ENCODE measurements at regions not wholly inside any gene's neighbourhood (a gene's known extent, or its start where the extent isn't known, plus 50 kb on each side); places are given as distances from the start of the nearest gene placed in this dataset.

GRCh38 chr13:78806457-78806856, 147.5 kb upstream of the OBI1 start:
- no peaks in the 10 kb centered on the region for H4K20me1 ChIP-seq (replicated peaks in 1 of 2; ENCODE audit: control insufficient read depth in 1 of 2, insufficient read depth in 2 of 2, low read length in 2 of 2)
- 70% methylated on average over 4 of the region's 4 CpGs; no CpG with 5 or more reads in 1 of the 2 experiments for WGBS, 2 experiments (ENCODE audit: extremely low coverage in 1 of 2, insufficient coverage in 1 of 2, insufficient read length in 1 of 2, insufficient replicate concordance in 2 of 2, low coverage in 1 of 2, low lambda C conversion rate in 2 of 2, missing lambda C conversion rate in 1 of 2)
- H3K4me1 ChIP-seq (replicated peaks in 1 of 4; ENCODE audit: control insufficient read depth in 3 of 4, insufficient read depth in 4 of 4, low read length in 3 of 4), result no peaks in the 10 kb centered on the region
- H2BK12ac ChIP-seq (ENCODE audit: low read depth, low read length), result no peak overlapping the region
- H3K27me3 ChIP-seq (replicated peaks in 1 of 4; ENCODE audit: control insufficient read depth in 3 of 4, extremely low read depth in 1 of 4, insufficient read depth in 3 of 4, low read length in 3 of 4), result no peaks in the 10 kb centered on the region
- no peak overlapping the region for H3K56ac ChIP-seq (replicated peaks; ENCODE audit: insufficient read length, low read depth, low read length)
- no peak overlapping the region for H3K14ac ChIP-seq (ENCODE audit: insufficient read length)
- H2BK5ac ChIP-seq (ENCODE audit: low read depth, low read length), result no peak overlapping the region
- H3K4me2 ChIP-seq (ENCODE audit: insufficient read depth in 1 of 2, low read depth in 2 of 2, low read length in 2 of 2), result no peak overlapping the region
- no peak overlapping the region for H3K9ac ChIP-seq (replicated peaks in 1 of 4; ENCODE audit: extremely low read depth in 1 of 4, low read depth in 3 of 4, low read length in 3 of 4)
- no peak overlapping the region for H2BK120ac ChIP-seq (replicated peaks; ENCODE audit: low read depth, low read length)
- no peak overlapping the region for H2BK20ac ChIP-seq (ENCODE audit: low read length)
- H3K23ac ChIP-seq (ENCODE audit: insufficient read length), result no peak overlapping the region
- no peak overlapping the region for H2BK15ac ChIP-seq (ENCODE audit: low read length)
- no peak for DNase-seq (ENCODE audit: low read depth in 1 of 2, low spot score in 2 of 2)
- H3K4ac ChIP-seq (replicated peaks; ENCODE audit: insufficient read length, low read depth, low read length), result no peak overlapping the region
- no peak overlapping the region for H3K18ac ChIP-seq (ENCODE audit: extremely low read depth, low read length)
- no peak overlapping the region for H4K5ac ChIP-seq (ENCODE audit: insufficient read length, low read depth, low read length)
- H3K27ac ChIP-seq (ENCODE audit: low read depth, low read length), result no peak overlapping the region
- no peaks in the 10 kb centered on the region for H3K23me2 ChIP-seq (ENCODE audit: low read depth, low read length)
- H3K9me3 ChIP-seq (ENCODE audit: insufficient read depth in 2 of 2, low read depth in 1 of 2, low read length in 1 of 2), result no peaks in the 10 kb centered on the region
- TF ChIP-seq FOSL1 (IDR thresholded peaks at IDR 0.05; ENCODE audit: insufficient read depth, low read depth, low read length) (no peak), SRF (IDR thresholded peaks at IDR 0.05; ENCODE audit: low read depth, low read length) (no peak), BACH1 (IDR thresholded peaks at IDR 0.05; ENCODE audit: low read length) (no peak), CREB1 (IDR thresholded peaks at IDR 0.05) (no peak), CHD2 (IDR thresholded peaks at IDR 0.05; ENCODE audit: low read length) (no peak), EP300 (IDR thresholded peaks at IDR 0.05; ENCODE audit: borderline replicate concordance in 1 of 2, low read depth in 2 of 2, low read length in 2 of 2) (no peak), RAD21 (IDR thresholded peaks at IDR 0.05 in 1 of 2, conservative IDR thresholded peaks at IDR 0.05 in 1 of 2; ENCODE audit: low read depth in 2 of 2, low read length in 2 of 2) (peak; percentile 53 to 55), SIX5 (IDR thresholded peaks at IDR 0.05; ENCODE audit: low read depth, low read length) (no peak), SIN3A (conservative IDR thresholded peaks at IDR 0.05 in 1 of 2, IDR thresholded peaks at IDR 0.05 in 1 of 2; ENCODE audit: low read depth in 1 of 2, low read length in 2 of 2) (no peak), EGR1 (IDR thresholded peaks at IDR 0.05; ENCODE audit: borderline replicate concordance, low read depth, low read length) (no peak)
- TF ChIP-seq, protein P1, sequence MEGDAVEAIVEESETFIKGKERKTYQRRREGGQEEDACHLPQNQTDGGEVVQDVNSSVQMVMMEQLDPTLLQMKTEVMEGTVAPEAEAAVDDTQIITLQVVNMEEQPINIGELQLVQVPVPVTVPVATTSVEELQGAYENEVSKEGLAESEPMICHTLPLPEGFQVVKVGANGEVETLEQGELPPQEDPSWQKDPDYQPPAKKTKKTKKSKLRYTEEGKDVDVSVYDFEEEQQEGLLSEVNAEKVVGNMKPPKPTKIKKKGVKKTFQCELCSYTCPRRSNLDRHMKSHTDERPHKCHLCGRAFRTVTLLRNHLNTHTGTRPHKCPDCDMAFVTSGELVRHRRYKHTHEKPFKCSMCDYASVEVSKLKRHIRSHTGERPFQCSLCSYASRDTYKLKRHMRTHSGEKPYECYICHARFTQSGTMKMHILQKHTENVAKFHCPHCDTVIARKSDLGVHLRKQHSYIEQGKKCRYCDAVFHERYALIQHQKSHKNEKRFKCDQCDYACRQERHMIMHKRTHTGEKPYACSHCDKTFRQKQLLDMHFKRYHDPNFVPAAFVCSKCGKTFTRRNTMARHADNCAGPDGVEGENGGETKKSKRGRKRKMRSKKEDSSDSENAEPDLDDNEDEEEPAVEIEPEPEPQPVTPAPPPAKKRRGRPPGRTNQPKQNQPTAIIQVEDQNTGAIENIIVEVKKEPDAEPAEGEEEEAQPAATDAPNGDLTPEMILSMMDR (IDR thresholded peaks at IDR 0.05; ENCODE audit: control extremely low read depth in 1 of 3, insufficient read depth in 1 of 3, low read depth in 1 of 3, low read length in 3 of 3), result peak in 1 of 3 experiments; percentile 48; a peak in 1 of 4 replicates
- H2AK5ac ChIP-seq (ENCODE audit: low read depth, low read length), result no peak overlapping the region
- FAIRE-seq, result peak; percentile 45
- POLR2A ChIA-PET (ENCODE audit: partially characterized antibody), result no interaction called here
- no peaks in the 10 kb centered on the region for H3K79me1 ChIP-seq (ENCODE audit: low read depth, low read length)
- CTCF ChIA-PET (ENCODE audit: partially characterized antibody), result interaction anchor here (0.9 to 1.9 kb wide), 19 partner anchors 10 to 167 kb away, joined by 3 to 11 read pairs (median 4); no protein-coding TSS in a partner anchor
- H2AFZ ChIP-seq (ENCODE audit: low read length), result no peak overlapping the region
- no peaks in the 10 kb centered on the region for H3K36me3 ChIP-seq (ENCODE audit: control insufficient read depth in 2 of 4, insufficient read depth in 4 of 4, low read length in 3 of 4)
- H3K4me3 ChIP-seq (ENCODE audit: extremely low read depth in 1 of 4, insufficient read depth in 2 of 4, low read depth in 3 of 4, low read length in 4 of 4), result no peak overlapping the region
- H3K79me2 ChIP-seq (ENCODE audit: control insufficient read depth in 1 of 2, insufficient read depth in 2 of 2, low read length in 2 of 2), result no peaks in the 10 kb centered on the region
- no peak overlapping the region for H4K91ac ChIP-seq (replicated peaks; ENCODE audit: insufficient read length, low read length)
- no peak overlapping the region for H4K8ac ChIP-seq (ENCODE audit: extremely low read depth, insufficient read depth, low read length)

Data from H1 (cell line).